GM19324 (cell line): ENCODE measurements at regions not wholly inside any gene's neighbourhood (a gene's known extent, or its start where the extent isn't known, plus 50 kb on each side); places are given as distances from the start of the nearest gene placed in this dataset.

ENCODE experiments used
- ATAC-seq: cut with Tn5 transposase; IDR thresholded peaks from one replicate; pipeline ENCODE4 v1.9.1; 2021; ENCODE audit warnings: mild to moderate bottlenecking, moderate library complexity; ENCODE audit not compliant: unreplicated experiment, low FRiP score

DNA sequence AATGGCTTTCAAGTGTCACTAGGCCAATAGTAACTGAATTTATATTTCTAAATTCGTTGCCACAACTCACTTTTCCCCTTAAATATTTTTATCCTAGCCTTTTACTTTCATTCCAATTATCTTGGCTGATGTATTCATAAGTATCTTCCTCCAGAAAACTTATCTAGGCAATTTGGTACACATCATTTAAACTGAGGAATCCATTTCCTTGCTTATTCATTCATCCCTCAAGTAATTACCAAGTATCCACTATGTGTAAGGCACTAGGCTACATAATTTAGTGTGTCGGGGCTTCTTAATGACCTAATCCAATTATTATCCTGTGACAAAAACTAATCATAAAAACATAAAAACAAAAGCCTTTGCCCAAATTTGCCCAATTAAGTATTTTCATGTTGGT, 258.3 kb upstream of the TCF21 start:
- no peak for ATAC-seq

DNA sequence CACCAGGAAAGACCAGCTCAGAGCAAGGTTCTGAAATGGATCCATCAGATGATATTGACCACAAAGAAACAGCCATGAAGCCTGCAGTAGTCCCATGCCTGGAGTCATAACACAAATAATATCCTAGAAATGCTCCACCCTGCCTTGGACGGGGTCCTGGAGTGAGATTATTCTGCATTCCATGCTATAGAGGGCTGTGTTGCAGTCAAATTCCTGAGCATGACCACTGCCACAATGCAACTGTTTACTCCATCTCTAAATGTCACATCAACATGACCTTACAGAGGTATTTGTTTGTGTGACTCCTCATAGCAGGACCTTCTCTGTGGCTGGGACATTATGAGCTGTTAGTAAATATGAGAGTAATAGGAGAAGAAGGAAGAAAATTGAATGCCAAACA, 257.5 kb upstream of the TCF21 start:
- ATAC-seq = no peak

DNA sequence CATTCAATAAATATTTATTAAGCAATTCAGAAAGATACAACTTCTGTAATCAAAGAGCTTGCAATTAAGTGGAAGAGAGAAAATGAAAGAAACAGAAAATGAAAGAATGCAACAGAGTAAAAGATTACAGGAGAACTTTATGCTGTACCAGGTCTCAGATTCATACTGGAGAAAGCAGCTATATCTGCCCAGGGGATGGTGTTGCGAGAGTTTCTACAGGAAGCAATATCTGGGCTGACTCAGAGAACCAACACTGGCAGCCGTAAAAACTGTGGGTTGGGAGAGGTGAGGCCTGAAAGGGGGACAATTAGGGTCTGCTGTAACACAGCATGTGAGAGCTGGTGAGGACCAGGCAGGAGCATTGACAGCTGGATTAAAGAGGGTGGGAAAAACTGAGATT, 256.7 kb upstream of the TCF21 start:
- ATAC-seq = no peak

DNA sequence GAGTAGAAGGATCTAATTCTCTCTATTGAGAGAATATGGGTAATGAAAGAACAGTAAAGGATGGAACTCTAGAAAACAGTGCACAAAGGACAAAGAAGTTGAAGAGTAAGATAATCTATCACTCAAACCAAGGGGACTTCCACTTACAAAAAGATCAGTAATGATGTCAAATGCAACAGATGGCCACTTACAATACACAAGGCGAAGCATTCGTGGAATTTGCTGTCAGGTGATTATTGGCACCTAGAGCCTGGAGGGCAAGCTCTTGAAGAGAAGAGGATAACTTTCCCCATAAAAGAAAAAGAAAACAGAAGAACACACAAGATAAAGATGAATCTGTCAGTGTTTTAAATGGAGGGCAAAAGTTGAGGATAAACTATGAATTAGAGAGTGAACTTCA, 256.0 kb upstream of the TCF21 start:
- ATAC-seq = no peak

DNA sequence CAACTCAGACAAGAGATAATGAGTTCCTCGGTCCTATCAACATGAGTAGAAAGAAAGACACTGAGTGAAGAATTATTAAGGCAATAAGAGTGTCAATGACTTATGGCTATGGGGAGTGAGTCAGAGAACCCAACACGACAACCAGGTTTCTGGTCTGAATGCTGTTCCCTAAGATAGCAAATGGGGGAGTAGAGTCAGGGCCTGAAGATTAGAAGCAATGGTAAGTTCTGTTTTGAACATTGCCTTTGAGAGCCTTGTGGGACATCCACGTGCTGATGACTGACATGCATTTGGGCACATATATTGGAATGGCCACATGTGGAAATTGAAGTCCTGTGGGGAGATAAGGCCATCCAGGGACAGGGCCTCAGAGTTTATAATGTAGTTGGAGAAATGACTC, 254.4 kb upstream of the TCF21 start:
- no peak for ATAC-seq

DNA sequence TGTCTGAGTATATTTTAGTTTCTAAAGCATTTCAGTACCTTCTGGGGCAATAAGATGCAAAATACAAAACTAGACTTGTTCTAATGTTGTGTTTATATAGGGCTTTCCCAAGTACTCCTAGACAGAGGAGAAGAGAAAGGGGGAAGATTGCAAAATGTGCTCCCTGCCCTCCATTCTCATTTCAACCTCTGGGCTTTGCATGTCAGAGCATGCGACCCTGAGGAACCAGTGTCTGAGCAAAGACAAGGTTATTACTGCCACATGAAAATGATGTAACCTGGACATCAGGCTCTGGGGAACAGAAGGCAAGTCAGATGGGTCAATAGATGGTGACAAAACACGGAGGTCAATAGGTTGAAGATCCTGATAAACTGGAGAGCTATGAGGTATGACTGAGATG, 253.5 kb upstream of the TCF21 start:
- no peak for ATAC-seq

DNA sequence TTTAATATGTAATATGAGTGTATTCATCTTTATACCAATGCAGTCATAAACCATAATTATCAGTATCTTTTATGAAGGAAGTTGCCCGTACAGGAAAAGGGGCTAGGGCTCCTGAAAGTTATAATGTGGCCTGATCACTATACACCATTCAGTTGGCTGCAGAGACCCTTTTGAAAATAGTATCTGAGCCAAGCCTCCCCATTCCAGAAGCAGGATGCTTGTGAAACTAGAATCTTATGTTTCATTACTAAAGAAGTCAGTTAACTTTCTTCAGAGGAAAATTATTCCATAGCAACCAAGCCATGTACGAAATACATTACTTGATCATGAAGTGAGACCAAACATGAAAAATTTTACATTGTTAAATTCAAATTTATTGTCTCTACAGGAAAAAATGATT, 251.5 kb upstream of the TCF21 start:
- ATAC-seq = no peak

DNA sequence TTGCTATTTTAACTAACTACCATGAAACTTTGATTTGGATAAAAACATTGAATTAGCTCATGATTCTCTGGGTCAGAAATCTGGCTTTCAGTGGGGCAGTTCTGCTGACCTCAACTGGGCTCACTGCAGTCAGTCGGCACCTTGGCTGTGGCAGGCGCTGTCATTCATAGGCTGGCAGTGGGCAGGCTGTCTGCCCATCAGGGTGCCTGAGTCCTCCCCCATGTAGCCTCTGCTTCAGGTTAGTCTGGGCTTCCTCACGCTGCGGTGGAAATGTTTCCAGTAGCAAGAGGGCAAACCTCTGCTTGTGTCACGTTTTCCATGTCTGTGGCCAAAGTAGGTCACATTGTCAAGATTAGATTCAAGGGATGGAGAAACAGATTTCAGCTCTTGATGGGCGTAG, 251.0 kb upstream of the TCF21 start:
- no peak for ATAC-seq

DNA sequence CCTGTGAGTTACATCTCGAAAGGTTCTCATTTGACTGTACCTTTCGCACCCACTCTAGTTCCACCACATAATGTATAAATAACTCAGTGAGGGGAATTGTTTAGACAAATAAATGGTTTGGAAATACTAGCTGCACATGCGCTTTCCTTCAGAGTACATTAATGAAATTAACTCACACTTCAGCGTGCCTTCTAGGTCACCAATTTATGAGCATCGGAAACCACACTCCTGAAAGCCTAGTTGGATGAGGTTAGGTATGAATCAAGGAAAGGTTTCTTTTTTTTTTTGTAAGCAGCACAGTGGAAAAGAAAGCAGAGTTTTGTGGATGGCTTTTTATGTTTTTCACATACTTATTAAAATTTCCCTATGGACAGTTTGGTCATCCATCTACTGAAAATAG, 247.8 kb upstream of the TCF21 start:
- no peak for ATAC-seq

DNA sequence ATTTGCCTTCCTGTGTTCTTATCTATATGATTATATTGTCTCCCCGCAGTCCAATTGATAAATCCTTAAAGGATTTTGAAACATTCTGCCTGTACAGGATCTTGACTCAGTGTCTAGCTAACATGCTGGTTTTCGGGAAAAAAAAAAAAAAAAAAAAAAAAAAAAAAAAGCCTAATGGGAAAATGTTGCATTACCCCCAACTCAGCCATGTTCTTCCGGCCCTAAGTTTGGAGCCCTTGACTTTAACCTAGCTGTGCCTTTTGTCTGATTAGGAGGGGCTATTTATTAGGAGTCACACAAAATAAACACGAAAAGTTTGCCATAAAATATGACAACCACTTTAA, 244.4 kb upstream of the TCF21 start:
- no peak for ATAC-seq

DNA sequence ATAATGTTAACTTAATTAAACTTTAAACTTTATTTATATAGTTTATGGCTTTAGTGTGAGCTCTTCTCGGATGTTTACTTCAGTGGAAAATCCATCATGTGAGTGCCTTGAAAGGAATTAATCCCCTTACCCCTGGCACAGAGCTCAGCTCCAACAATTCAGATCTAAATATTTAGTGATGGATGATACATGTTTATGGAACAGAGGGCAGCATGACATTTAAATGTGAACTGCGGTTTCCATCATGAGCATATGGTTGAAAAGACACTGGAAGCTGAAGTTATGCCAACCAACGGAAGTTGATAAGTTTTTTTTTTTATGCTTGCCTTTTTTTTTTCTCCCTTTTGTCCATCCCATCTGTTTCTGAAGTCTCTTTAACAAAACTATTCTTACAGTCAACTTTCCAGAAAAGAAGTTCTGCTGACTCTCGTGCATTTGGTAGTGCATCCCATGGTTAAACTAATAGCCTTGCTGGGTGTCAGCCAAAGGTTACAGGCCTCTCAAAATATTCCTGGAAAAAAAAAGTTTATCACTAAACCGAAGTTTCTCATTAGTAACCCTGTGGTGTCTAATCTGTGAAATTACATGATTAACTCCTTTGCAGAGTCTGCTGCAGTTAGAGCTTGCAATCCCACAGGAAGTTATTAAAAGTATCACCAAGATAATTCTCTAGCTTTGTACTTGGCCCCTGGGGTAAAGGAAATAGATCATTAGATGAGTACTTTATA, 243.9 kb upstream of the TCF21 start:
- ATAC-seq = no peak

DNA sequence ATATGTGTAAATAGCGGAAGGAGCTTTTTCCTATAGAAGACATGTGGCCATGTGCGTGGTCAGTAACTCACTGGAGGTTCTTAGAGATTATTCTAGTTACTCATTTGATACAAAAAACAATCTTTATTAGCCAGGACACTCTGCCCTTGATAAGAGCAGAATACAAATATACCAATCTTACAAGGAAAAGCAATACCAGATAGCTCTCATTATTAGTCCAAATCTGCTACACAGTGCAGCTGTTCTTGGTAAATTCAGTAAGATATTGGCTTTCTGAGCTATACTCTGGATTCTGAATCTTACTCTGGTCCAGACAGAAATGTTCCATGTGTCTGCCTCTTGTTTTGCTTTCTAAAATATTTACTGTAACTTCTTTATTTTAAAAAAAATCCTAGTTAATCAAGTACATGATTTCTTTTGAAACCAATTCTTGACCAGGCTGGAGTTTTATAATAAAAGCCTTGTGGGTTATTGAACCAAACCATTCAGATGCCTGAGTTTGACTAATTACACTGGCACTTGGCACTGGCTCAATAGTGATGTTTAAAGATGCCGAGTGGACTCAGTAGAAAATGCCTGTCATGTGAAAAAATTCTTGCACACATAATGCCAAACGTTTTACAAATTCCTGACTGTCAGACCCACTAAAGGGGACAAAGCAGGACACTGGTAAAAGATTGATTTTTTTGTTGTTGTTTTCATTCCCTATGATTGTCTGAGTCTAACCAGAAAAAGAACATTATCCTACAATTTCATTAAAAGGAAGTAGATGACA, 242.8 kb upstream of the TCF21 start:
- ATAC-seq = no peak

DNA sequence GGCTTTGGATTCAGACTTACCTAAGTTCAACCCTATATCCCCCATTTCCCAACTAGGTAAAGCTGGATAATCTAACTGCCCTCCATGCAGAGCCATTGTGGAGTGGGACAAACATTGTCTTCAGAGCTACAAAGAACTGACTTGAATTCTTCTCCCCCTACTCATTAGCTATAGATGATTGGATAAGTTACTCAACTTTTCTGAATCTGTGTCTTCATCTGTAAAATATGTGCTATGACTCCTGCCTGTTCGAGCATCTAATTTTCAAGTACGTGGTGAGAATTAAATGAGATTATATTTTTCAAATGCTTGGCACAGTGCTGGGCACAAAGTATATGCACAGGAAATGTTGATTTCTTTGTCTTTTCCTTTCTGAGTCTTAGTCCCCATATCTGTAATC, 240.3 kb upstream of the TCF21 start:
- ATAC-seq = no peak

DNA sequence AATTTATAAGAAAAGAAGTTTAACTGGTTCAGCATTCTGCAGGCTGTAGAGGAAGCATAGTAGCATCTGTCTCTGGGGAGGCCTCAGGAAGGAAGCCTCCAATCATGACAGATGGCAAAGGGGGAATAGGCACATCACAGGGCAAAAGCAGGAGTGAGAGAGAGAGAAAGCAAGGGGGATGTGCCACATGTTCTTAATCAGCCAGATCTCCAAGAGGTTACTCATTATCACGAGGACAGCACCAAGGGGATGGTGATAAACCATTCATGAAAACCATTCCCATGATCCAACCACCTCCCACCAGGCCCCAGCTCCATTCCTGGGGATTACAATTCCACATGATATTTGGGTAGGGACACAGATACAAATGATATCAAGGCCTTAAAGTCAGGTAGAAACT, 217.5 kb upstream of the TCF21 start:
- ATAC-seq = no peak

DNA sequence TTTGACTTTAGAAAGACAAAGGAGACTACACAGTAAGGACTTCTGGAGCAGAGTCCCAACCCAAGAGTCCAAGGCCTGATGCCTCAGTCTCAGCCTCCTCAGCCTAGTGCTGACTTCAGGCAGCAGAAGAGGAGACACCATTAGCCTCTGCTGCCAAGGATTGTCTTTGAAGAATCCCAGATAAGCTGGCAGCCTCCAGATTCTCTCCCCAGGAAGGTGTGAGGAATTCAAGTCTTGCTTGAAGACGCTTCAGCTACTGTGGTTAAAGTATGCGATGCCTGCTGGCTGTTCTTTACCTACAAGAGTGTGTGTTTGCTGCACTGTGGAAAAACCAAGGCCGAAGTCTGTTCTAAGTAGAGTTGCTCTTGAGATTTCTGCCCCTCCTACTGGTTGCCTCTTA, 215.9 kb upstream of the TCF21 start:
- no peak for ATAC-seq

DNA sequence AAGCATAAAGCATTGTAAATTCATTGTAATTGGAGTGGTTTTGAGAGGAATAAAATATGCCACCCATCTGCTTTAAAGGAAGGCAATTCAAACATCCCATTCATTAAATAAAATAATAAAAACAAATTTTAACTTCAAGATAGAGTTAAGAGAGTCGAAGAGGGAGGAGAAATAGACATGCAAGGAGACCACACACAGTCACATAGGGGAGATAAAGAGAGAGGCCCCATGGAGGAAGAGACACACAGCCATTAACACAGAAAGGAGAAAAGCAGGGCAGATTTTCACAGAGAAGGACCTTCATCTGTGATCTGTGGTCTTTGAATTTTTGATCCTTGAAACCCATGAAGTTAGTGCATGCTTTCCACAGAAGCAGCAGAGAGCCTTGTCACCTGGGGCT, 214.3 kb upstream of the TCF21 start:
- ATAC-seq = no peak

DNA sequence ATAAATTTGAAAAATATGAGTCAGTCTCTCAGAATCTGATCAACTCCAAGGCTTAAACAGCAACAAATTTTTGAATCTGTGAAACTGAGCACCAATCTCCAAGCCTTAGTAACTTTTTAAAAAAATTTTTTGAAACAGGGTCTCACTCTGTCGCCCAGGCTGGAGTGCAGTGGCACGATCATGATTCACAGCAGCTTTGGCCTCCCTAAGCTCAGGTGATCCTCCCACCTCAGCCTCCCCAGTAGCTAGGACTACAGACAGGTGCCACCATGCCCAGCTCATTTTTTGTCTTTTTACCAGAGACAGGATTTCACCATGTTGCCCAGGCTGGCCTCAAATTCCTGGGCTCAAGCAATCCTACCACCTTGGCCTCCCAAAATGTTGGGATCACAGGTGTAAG, 207.9 kb upstream of the TCF21 start:
- ATAC-seq = no peak

DNA sequence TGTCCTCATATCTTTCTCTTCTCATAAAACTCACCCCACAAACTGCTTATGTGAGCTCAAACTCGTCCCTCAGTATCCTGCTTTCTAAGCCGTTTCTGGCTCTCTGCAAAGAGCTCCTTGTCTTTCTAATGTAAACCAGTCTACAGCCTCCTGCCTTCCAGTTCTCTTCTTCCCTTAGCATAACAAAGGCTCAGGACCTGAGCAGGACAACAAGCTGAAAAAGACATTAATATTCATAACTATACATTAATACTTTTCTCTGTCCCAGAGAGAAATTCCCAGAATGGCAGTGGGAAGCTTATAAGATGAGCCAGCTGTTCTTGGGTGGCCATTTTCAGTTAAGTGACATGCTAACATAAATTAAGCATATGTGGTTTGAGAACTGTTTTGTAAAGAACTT, 207.0 kb upstream of the TCF21 start:
- ATAC-seq = no peak

DNA sequence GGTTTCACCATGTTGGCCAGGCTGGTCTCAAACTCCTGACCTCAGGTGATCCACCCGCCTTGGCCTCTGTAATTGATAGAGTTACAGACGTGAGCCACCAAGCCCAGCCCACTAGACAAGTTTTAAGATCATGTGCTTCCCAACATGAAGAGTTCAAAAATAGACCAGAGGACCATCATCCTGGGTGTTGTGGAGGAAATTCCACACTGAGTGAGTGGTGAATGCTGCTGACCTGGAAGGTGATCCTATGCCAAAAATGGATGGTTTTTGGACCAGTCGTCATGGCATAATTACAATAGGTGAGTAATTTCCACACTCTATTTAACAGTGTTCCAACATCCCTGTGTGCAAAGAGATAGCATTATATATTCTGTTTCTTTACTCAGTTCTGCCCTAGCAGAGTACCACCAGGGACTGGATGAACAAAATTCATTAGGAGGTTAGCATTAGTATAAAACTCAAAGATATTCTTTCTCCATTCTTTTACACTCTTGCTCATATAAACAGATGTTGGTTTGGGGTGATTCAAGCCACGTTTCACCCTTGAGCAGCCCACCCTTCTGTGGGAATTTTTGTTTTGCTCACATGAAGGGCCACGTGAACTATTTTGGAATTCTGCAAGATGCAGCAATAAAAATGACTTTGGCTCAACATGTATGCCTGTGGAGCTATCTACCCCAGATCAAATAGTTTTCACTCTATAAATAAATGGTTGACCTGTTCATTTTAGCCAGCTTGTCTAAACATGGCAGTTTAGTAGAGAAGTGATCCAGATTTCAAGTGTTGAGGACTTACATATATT, 206.2 kb upstream of the TCF21 start:
- ATAC-seq = no peak

DNA sequence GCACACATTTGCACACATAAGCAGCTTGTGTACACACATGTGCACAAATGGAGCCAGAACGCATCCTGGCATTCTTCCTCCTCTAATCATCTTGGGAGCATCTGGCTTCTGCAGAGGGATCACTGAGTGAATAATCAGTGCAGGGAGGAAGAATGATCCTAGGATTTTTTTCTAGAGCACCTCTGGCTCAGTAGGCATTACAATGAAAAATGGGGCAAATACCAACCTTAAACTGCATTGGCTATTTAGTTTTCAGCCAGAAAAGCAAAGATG, 205.7 kb upstream of the TCF21 start:
- ATAC-seq = no peak

DNA sequence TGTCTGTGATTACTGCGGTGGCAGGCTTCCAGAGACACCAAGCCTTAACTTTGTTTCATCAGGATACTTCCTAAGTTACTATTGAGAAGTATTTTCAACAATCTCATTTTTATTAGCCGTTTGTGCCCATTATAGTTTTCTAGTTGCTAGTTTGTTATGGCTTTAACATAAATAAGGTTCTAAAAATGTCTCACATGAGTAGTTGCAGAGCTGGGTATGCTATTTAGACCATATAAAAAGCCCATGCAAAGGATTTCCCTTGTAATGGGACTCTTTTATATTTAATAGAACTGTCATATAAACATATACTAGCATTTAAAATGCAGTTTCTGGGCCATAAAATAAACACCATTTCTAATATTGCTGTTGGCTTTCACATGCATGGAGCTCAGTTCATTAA, 205.3 kb upstream of the TCF21 start:
- ATAC-seq = no peak
